Ovary (tissue), 7 donors: ENCODE measurements at regions not wholly inside any gene's neighbourhood (a gene's known extent, or its start where the extent isn't known, plus 50 kb on each side); places are given as distances from the start of the nearest gene placed in this dataset.

Source experiments
- DNase-seq, 5 donors: peaks; one replicate each; pipeline ENCODE4 v3.0.0-alpha.2; 2019 to 2020
- H3K27ac ChIP-seq, 2 donors: fragments of 200-600 bp; one replicate each; pipeline versions ENCODE4 v1.5.1 to v1.8.0; 2019 to 2022
- H3K27me3 ChIP-seq: fragments of 200-600 bp; one replicate; pipeline ENCODE4 v1.8.0; 2022
- H3K36me3 ChIP-seq: fragments of 200-600 bp; sonication (generic); one replicate; pipeline ENCODE4 v1.5.1; 2019
- H3K4me1 ChIP-seq: one replicate; pipeline ENCODE4 v1.8.1; 2013; ENCODE audit warnings: mild to moderate bottlenecking, moderate library complexity; ENCODE audit not compliant: insufficient read depth
- H3K4me3 ChIP-seq: fragments of 200-600 bp; sonication (generic); one replicate; pipeline ENCODE4 v1.5.1; 2017
- H3K9me3 ChIP-seq, 2 donors: fragments of 200-600 bp in 1 of 2; sonication (generic) in 1 of 2; one replicate each; pipeline versions ENCODE4 v1.5.1 to v1.8.1; 2013 to 2019; ENCODE audit warnings: mild to moderate bottlenecking in 1 of 2, moderate library complexity in 1 of 2
- CTCF ChIP-seq, 3 donors: fragments of 450-650 bp in 2 of 3; fragments of 200-600 bp in 1 of 3; IDR thresholded peaks; one replicate each; pipeline versions ENCODE4 v1.5.1 to v1.8.0; 2016 to 2022; ENCODE audit warnings: antibody characterized with exemption in 3 of 3, mild to moderate bottlenecking in 1 of 3
- EP300 ChIP-seq: sonication (generic); formaldehyde crosslinking; IDR thresholded peaks from one replicate; pipeline ENCODE4 v1.6.1; 2017; ENCODE audit warnings: antibody characterized with exemption
- POLR2A ChIP-seq: fragments of 450-650 bp; IDR thresholded peaks from one replicate; pipeline ENCODE4 v1.6.1; 2017; ENCODE audit warnings: antibody characterized with exemption, mild to moderate bottlenecking, moderate library complexity
- WGBS, 3 donors: extraction: QIAGEN DNeasy Blood & Tissue Kit in 1 of 3; methylation state at CpG; one replicate each; pipeline versions ENCODE4 v1.1.5 to v1.1.7; 2013 to 2017; 5-methylcytosine and 5-hydroxymethylcytosine counted together
- intact Hi-C, 4 donors: fragments of 100-400 bp; cut with DNase I; formaldehyde crosslinking; loops; one replicate each; pipeline versions ENCODE4 v1.11.0 to v1.15.1; 2022 to 2023
- donor health status: DM: no; HTN: no; CAD: no; lungs with moderate emphysema.
- donor health status: DM: no; HTN: no; CAD: no.
- donor health status: Bipolar disorder and iron deficiency.
- donor health status: DM: no; HTN: no; CAD: no.
- donor health status: DM: yes; HTN: yes; CAD: no.

GRCh38 chr6:71529769-71530168 lies 241.2 kb downstream of the OGFRL1 start:
- 82 to 92% (median 91%) methylated on average over 2 of the region's 2 CpGs for WGBS, 3 donors
- intact Hi-C loops = no loop called here
- Histone ChIP-seq H3K4me1 (no peaks in the 10 kb centered on the region), H3K27me3 (no peaks in the 10 kb centered on the region), H3K36me3 (no peaks in the 10 kb centered on the region), H3K4me3 (no peak overlapping the region), H3K27ac (no peak overlapping the region), H3K9me3 (no peaks in the 10 kb centered on the region)
- no peak for DNase-seq
- TF ChIP-seq EP300 = no peak
- TF ChIP-seq CTCF (IDR thresholded peaks at IDR 0.05) = no peak
- no peak for TF ChIP-seq POLR2A

GRCh38 chr6:71531006-71531405 lies 242.4 kb downstream of the OGFRL1 start:
- no peak for DNase-seq
- Histone ChIP-seq H3K4me3 (no peak overlapping the region), H3K27ac (no peak overlapping the region), H3K9me3 (no peaks in the 10 kb centered on the region), H3K36me3 (no peaks in the 10 kb centered on the region), H3K4me1 (no peaks in the 10 kb centered on the region), H3K27me3 (no peaks in the 10 kb centered on the region)
- intact Hi-C loops = no loop called here
- TF ChIP-seq CTCF (IDR thresholded peaks at IDR 0.05) (no peak), EP300 (no peak), POLR2A (no peak)

GRCh38 chr6:71531841-71532240 lies 243.2 kb downstream of the OGFRL1 start:
- intact Hi-C loops = no loop called here
- no peak for DNase-seq
- 82 to 89% (median 89%) methylated on average over 10 of the region's 10 CpGs for WGBS, 3 donors
- Histone ChIP-seq H3K4me1 (no peaks in the 10 kb centered on the region), H3K4me3 (no peak overlapping the region), H3K36me3 (no peaks in the 10 kb centered on the region), H3K27ac (no peak overlapping the region), H3K27me3 (no peaks in the 10 kb centered on the region), H3K9me3 (no peaks in the 10 kb centered on the region)
- TF ChIP-seq CTCF (IDR thresholded peaks at IDR 0.05) (no peak), EP300 (no peak), POLR2A (no peak)

- no peak overlapping the region for H3K4me3 ChIP-seq
- no peaks in the 10 kb centered on the region for H3K27me3 ChIP-seq
- H3K36me3 ChIP-seq = no peaks in the 10 kb centered on the region
- no peaks in the 10 kb centered on the region for H3K4me1 ChIP-seq
- H3K9me3 ChIP-seq = no peaks in the 10 kb centered on the region
- DNase-seq = no peak
- 48 to 56% (median 53%) methylated on average over 2 of the region's 2 CpGs for WGBS, 3 donors
- TF ChIP-seq POLR2A (no peak), CTCF (IDR thresholded peaks at IDR 0.05) (no peak), EP300 (no peak)
- intact Hi-C loops = no loop called here
- no peak overlapping the region for H3K27ac ChIP-seq
These were observed 245.3 kb downstream of the OGFRL1 start for GRCh38 chr6:71533939-71534379.

GRCh38 chr6:71534921-71535320 lies 246.3 kb downstream of the OGFRL1 start:
- Histone ChIP-seq H3K27me3 (no peaks in the 10 kb centered on the region), H3K9me3 (no peaks in the 10 kb centered on the region), H3K4me3 (no peak overlapping the region), H3K27ac (no peak overlapping the region), H3K4me1 (no peaks in the 10 kb centered on the region), H3K36me3 (no peaks in the 10 kb centered on the region)
- 64 to 71% (median 64%) methylated on average over 3 of the region's 3 CpGs for WGBS, 3 donors
- TF ChIP-seq POLR2A (no peak), EP300 (no peak), CTCF (IDR thresholded peaks at IDR 0.05) (no peak)
- intact Hi-C loops = no loop called here
- DNase-seq = no peak
